ENCODE measurements at regions not wholly inside any gene's neighbourhood (a gene's known extent, or its start where the extent isn't known, plus 50 kb on each side); places are given as distances from the start of the nearest gene placed in this dataset.
"Not testable (repeated sequence)": the region's sequence is repeated elsewhere in the genome, so short reads cannot be mapped to it uniquely, and the experiment has no call there.

DNA sequence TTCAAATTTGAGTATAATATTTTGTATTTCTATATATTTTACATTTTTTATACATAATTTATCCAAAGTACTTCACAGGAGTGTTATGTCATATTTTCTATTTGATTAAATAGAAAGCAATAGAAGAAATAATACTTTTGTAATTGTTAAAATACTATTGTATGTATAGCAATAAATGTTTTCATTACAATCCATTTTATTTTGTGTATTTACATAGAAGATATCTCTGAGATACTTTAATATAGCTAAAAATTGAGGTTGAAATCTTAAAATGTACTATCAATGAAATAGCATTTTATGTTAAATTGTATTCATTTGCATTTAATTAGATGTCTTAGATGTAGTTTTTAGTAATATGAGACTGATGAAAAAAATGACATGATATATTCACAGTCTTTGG, 1109.6 kb upstream of the MIR17HG start:
- DNase-seq (ENCODE audit: low read depth in 4 of 4, low spot score in 3 of 4), result no peak

DNA sequence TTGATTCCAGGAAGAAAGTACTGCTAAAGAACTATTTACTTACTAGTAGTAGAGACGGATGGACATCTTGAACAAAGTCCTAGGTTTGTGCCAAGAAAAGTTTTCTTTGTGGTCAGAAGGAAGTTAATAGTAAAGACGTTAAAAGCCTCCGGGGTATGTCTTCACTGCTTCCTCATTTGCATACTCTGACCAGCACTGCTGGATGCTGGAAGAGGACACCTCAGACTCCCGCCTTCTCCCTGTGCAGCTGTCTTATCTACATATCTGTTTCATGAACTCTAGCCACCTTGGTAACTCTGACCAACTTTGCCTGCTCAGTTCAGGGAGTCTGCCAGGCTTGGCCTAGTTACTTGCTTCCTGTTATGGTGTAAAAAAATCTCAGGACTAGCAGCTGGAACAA, 1109.1 kb upstream of the MIR17HG start:
- DNase-seq (ENCODE audit: low read depth in 4 of 4, low spot score in 3 of 4), result no peak

DNA sequence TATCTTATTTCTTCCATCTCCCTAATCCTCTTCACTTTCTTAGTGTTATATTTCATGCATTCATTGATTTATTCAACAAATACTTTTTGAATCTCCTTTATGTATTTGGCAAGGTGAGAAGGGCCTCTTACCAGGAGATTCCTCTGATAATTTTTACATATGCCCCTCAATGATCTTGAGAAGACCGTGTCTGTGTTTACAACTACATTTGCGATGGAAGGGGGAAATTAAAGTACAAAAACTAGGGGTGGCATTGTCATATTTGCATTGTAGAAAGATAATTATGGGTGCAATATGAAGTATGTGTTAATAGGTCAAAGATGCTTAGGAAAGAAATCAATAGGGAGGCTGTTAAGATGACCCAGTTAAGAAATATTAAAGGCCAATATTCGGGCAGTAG, 1108.4 kb upstream of the MIR17HG start:
- no peak for DNase-seq (ENCODE audit: low read depth in 4 of 4, low spot score in 3 of 4)

DNA sequence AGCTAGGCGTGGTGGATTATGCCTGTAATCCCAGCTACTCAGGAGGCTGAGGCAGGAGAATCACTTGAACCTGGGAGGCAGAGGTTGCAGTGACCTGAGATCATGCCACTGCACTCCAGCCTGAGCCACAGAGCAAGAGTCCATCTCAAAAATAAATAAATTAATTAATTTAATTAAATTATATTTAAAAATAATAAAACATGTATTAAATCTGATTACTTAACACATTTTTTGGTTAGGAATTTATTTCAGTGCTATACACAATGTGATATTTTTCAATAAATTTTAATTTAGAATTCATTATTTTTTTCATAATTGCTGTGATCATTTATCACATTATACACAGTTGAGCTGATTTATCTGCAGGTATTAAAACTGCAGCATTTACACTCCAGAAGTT, 1101.5 kb upstream of the MIR17HG start:
- no peak for DNase-seq (ENCODE audit: low read depth in 4 of 4, low spot score in 3 of 4)

DNA sequence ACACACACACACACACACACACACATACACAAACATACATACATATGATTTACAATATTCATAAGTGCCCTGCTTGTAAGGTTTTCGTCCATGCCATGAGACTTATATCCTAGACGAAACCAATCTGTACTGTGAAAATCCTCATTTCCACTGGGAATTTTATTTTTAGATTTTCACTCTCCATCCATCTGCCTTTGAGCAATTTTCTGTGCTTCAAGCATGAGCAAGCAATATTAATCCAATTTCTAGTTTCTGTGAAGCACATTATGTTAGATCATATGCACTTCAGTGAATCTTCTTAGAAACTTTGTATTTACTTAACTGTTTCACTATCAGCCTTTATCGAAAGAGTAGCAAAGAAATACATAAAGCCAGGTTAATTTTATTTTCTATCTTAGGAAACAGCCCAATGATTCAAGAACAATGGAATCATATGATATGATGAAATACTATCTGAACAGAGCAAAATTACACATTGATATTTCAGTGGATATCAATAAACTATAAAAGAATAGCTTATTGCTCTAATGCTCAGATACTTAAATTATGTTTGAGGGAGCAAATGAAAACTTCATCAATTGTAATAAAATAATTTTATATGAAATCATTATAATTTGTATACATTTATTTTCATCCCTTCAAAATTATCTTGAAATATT, 1100.7 kb upstream of the MIR17HG start:
- no peak for DNase-seq (ENCODE audit: low read depth in 4 of 4, low spot score in 3 of 4)

DNA sequence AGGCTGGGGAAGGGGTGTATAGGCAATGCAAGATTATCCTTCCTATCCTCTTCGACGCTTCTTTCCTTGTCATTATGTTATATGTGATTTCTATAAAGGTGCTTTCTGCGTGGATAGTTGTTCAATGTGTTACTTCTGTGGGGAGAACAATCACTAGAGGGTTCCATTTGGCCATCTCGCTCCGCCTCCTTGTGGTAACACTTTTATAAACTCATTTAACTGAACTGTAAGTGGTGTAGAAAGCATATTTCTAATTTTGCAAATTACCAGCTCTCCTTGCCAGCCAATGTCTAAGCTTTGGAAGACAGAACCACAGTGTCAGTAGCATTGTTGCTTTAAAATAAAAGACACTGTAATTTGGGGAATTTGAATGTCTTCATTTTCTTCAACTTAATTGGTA, 1093.7 kb upstream of the MIR17HG start:
- DNase-seq (ENCODE audit: low read depth in 4 of 4, low spot score in 3 of 4), result no peak

DNA sequence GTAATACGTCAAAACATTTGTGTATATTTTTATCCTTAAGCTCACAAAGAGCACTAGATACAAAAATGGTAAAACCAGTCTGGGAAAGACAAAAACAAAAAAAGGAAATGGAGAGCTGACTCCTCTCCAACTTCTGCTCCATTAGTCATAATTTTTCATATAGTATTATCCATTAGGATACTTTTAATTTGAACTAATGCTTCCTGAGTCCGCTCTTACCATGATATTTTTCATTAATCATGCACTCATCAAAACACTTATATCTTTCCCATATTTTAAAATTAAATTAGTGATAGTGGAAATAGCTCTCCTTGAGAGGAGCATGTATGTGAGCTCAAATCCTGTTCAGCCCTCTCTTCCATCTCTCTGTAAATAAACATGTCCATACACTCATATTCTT, 1093.0 kb upstream of the MIR17HG start:
- DNase-seq (ENCODE audit: low read depth in 4 of 4, low spot score in 3 of 4), result no peak

DNA sequence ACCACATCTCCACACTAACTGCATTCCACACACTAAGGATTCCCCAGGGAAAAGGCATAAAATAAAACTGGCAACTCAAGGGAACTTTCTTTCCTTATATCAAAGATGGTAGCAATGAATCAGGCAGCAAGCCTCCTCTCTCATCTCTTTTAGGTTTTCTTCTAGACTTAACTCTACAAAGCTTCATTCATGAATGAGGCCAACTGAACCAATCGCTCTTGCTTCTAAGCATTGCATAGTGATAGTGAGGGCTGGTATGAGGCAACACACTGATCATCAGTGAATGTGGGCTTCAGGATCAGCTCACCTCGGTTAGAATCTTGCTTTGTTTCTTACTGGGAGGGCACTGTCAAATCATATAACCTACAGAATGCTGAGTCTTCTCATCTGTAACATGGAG, 1090.7 kb upstream of the MIR17HG start:
- DNase-seq (ENCODE audit: low read depth in 4 of 4, low spot score in 3 of 4), result no peak

DNA sequence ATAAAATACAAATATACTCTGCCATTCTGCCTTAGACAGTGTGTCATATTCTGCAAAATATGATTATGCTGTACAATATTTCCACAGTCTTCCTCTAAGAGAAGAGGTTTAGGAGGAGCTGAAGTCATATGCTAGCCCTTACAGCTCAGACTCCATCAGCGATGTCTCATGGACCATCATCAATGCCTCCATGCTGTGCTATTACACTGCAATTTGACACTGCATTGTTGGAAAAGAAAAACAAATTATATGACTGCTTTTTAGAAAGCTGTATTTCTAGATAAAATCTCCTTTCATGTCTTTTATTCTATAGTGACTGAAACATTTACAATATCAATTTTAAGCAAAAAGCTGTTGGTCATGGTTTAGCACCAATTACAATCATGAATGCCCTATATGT, 1089.4 kb upstream of the MIR17HG start:
- DNase-seq (ENCODE audit: low read depth in 4 of 4, low spot score in 3 of 4), result no peak

DNA sequence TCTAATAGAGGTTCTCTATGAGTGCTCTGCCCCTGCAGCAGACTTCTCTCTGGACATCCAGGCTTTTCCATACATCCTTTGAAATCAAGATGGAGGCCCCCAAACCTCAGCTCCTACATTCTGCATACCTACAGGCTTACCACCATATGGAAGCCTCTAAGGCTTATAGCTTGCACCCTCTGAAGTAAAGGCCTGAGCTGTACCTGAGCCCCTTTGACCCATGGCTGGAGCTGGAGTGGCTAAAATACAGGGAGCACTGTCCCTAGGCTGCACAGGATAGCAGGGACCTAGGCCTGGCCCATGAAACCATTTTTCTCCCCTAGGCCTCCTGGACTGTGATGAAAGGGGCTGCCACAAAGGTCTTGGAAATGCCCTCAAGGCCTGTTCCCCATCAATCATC, 1086.1 kb upstream of the MIR17HG start:
- no peak for DNase-seq (ENCODE audit: low read depth in 4 of 4, low spot score in 3 of 4)

DNA sequence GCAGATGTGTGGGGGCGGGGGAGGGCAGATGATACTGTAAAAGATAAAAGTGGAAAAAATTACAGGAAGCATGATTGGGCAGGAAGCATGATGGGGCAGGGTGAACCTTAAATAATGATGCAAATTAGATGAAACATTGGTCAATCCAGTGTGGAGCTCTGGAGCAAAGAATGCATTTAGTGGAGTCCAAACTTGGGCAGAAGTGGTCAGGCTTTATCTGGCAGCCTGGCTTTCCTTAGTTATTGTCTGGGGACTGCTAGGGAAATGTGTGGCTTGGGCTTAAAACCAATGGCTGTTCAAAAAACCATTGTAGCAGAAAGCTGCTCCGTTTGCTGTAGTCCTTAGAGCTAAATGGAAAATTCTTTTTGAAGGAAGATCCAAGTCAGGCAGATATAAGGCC, 1077.3 kb upstream of the MIR17HG start:
- DNase-seq (ENCODE audit: low read depth in 4 of 4, low spot score in 3 of 4), result no peak

DNA sequence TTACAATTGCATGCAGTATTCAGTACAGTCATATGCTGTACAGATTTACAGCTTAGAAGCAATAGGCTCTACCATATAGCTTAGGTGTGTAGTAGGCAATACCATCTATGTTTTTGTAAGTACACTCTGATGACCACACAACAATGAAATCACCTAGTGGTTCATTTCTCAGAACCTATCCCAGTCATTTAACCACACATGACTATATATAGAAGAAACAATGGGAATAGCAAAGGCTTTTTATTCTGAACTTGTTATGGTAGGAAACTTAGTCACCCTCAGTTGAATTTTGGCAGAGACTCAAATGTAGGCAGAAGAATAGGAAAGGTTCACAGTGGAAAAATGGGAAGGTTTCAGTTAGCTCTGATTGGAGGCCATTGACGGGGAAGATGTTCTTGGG, 1075.1 kb upstream of the MIR17HG start:
- DNase-seq (ENCODE audit: low read depth in 4 of 4, low spot score in 3 of 4), result no peak

DNA sequence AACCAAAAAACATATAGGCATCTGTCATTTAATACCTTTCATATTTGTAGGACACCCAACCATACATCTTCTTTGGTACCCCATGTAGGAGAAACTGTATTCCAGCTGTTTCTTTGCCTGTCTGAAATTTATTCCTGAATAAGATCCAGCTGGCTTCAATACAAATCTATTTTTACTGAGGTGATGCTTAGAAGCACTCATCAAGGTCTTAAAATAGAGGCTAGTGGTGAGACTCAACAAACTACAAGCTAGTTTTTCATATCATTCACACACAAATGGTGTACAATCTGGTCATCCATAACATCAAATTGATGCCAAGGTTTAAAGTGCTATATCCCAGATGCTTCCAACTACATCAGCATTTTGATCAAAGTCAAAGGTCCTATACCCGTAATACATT, 1071.3 kb upstream of the MIR17HG start:
- DNase-seq (ENCODE audit: low read depth in 4 of 4, low spot score in 3 of 4), result no peak

DNA sequence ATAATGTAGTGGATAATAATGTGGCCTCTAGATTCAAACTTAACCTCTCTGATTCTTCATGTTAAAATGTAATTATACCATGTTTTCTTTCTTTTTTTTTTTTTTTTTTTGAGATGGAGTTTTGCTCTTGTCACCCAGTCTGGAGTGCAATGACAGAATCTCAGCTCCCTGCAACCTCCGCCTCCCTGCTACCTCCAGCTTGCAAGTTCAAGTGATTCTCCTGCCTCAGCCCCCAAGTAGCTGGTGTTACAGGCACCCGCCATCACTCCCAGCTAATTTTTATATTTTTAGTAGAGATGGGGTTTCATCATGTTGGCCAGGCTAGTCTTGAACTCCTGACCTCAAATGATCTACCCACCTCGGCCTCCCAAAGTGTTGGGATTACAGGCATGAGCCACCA, 1069.3 kb upstream of the MIR17HG start:
- DNase-seq (ENCODE audit: low read depth in 4 of 4, low spot score in 3 of 4), result not testable (repeated sequence)

DNA sequence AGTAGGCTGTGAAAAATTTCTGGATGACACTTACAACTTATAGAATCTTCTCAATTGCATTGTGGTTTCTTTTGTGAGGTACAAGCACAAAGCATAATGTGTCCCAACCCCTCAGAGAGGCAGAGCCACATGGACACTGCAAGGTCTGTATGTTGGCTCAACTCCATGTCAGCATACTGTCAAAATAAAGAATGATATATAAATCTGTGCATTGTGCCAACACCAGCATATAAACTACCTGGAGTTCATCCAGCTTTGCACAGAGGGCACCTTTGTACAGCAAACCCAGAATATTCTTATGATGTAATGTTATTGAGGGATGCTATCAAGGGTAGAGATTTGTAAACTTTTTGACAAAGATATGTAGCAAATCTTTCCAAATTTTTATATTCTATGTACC, 1065.8 kb upstream of the MIR17HG start:
- no peak for DNase-seq (ENCODE audit: low read depth in 4 of 4, low spot score in 3 of 4)

DNA sequence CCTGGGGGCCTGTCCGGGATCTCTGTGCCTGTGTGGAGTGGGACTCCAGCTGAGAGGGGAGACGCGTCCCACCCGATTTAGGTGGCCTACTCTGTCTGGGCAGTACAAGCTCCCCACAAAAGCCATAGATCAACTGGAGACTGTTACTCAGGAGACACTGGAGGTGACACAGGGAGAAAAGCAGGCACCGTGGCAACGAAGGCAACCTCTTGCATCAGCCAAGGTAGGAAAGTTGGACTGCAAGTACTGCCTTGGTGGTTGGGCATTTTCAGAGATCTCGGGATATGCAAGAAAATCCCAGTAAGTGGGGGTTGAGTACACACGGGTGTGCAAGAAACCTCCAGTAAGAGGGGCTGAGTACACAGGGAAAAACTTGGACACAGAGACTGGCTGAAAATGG, 1060.0 kb upstream of the MIR17HG start:
- DNase-seq (ENCODE audit: low read depth in 4 of 4, low spot score in 3 of 4), result no peak

DNA sequence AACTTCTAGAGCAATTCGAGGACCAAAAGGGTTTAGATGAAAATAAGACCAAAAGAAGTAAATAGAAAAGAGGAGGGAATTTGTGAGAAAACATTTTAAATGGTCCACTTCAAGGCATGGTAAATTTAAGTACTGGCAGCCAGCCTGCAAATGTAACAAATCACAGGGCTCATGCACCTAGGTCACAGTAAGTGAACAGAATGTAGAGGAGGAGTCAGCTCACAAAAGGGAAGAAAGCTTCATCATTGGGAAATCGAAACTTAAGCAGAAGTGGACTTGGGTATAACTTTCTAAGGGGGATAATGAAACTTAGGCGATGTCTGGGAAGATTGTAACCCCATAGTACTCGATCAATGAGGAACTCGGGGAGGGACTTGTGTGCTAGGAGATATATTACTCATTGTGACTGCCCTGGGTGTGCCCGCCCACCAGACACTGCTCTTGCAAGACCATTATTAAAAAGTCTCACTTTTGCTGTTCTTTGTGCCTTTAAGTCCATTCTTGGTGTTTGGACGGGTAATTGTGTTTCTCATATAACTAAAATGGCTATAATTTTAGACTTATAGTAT, 1053.6 kb upstream of the MIR17HG start:
- DNase-seq (ENCODE audit: low read depth in 4 of 4, low spot score in 3 of 4), result no peak

DNA sequence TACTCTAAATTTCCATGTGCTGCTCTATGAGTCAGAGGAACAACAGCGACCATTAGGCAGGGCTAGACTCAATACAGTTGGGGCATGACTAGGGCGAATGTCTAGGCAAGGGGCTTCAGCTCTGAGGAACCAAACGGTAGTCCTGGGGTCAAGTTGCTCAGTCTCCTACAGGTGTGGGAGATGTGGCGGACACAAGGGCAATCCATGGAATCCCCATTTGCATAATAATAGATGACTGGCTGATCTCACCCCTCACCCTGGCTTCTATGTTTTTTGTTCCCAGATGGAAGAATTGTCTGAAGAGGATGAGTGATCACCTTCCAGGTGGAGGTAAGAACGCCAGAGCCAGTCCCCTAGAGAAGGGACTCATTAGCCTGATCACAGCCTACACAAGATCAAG, 1048.2 kb upstream of the MIR17HG start:
- no peak for DNase-seq (ENCODE audit: low read depth in 4 of 4, low spot score in 3 of 4)

DNA sequence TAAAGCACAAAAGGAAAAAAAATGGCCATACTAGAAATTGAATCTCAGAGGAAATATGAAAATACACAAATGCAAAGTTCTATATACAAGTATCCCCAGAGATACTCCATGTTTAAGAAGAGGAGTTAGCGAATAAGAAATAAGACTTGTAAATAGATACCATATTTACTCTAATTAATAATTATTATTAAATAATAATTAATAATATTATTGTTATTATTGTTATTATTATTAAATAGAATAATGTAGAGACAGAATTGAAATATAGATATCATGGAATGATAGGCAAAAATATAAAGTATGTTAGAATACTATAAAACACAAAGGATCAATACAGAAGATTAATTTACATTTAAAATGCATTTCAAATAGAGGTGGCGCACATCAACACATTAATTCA, 1047.5 kb upstream of the MIR17HG start:
- no peak for DNase-seq (ENCODE audit: low read depth in 4 of 4, low spot score in 3 of 4)

DNA sequence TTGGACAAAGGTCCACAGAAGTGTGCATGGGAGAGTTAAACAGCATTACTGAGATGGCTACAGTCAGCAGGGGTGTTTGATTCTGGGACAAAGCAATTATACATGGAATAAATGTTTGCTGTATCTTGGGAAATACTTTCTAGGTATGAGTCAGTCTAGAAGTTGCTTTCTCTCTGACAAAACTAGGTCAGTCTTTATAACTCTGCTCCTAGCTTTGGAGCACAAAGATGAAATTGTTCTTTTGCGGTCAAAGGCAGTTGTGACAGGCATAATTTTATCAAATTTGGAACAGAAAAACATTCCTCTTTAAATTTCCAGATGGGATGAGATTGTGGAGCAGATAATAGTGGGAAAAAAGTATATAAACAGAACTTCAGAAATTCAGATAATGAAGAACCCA, 1045.4 kb upstream of the MIR17HG start:
- no peak for DNase-seq (ENCODE audit: low read depth in 4 of 4, low spot score in 3 of 4)

DNA sequence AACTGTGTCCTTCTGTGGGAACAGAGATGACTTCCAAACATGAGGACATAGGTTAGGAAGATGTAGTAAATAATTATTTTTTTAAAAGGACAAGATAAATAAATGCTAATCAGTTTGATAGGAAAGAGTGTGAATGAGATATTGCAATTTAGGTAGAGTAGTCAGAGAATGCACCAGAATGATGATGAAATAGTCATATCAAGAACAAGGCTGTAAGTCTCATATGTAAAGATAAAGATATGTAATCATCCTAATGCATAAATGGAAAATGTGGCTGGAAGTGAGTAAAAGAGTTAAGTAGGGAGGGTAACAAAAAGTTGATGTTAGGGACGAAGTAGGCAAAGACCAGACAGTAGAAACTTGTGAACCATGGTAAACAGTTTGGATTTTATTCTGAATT, 1041.7 kb upstream of the MIR17HG start:
- no peak for DNase-seq (ENCODE audit: low read depth in 4 of 4, low spot score in 3 of 4)

DNA sequence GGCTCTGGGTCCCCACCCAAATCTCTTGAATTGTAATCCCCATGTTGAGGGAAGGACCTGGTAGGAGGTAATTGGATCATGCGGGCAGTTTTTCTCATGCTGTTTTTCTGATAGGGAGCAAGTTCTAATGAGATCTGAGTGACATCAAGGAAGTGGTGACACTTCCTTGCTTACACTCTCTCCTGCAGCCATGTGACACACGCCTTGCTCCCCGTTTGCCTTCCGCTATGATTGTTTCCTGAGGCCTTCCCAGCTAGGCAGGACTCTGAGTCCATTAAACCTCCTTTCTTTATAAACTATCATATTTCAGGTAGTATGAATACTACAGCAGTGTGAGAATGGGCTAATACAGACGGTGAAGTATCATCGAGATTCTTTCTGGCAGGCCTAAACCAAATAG, 1040.4 kb upstream of the MIR17HG start:
- no peak for DNase-seq (ENCODE audit: low read depth in 4 of 4, low spot score in 3 of 4)

DNA sequence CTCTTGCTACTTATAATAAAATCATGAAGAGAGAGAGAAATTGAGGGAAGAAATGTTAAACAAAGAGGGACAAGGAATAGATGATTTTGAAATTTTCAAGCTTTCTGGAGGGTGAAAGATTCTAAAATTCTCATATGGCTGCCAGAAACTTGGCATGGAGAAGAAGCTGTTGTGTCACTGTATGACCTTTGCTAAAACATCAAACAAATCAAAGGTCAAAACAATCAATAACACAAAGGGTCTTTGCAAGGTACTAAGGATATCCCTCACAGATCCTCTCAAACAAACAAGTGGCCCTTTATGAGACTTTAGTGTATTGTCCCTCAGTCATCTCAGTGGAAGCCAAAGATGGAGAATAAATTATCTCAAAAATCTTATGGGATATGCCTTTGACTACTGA, 1039.2 kb upstream of the MIR17HG start:
- no peak for DNase-seq (ENCODE audit: low read depth in 4 of 4, low spot score in 3 of 4)
